ENCODE measurements at regions not wholly inside any gene's neighbourhood (a gene's known extent, or its start where the extent isn't known, plus 50 kb on each side); places are given as distances from the start of the nearest gene placed in this dataset.
"Not testable (repeated sequence)": the region's sequence is repeated elsewhere in the genome, so short reads cannot be mapped to it uniquely, and the experiment has no call there.

DNA sequence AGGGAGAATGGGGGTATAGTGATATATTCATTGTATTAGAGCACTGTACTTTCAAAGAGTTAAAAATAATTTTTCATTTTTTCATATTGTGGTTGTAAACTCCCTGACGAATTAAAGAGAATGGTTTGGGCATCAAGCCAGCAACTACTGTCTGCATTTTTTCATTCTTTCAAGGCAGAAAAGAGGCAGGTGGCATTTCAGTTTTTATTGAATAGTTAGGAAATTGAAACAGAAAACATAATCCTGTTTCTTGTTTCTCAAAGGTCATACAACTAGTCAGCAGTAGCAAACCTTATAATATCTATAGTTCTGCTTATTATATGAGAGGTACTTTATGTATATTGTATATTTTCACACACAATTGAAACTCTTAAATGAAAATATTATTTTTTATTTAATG lies 303.9 kb upstream of the KCND2 start:
- no peak for DNase-seq

- no peak for DNase-seq
Observed at GRCh38 chr7:119969763-119970162, 303.2 kb upstream of the KCND2 start.

- no peak for DNase-seq
Observed at GRCh38 chr7:119974972-119975371, 298.0 kb upstream of the KCND2 start.

DNA sequence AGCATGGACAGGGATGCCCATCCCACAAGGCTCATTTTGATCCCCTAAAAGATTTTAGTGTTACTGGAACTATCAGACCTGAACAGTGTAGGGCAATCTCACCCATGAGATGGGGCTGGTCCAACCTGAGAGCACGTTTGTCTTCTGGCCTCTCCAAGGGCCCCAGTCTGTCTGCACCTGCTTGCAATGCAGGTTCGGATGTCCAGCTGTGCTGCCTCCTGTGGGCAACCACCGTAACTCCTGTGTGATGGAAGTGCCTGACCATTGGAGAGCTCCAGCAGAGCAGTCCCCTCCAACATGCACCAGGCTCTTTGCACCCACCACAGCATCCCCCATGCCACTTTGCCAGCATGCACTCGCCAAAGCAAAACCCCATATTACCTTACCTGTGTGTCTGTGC lies 290.1 kb upstream of the KCND2 start:
- no peak for DNase-seq

- no peak for DNase-seq
Observed at GRCh38 chr7:119983468-119983867, 289.5 kb upstream of the KCND2 start.

- DNase-seq, result no peak
Observed at GRCh38 chr7:119984247-119984646, 288.7 kb upstream of the KCND2 start.

DNA sequence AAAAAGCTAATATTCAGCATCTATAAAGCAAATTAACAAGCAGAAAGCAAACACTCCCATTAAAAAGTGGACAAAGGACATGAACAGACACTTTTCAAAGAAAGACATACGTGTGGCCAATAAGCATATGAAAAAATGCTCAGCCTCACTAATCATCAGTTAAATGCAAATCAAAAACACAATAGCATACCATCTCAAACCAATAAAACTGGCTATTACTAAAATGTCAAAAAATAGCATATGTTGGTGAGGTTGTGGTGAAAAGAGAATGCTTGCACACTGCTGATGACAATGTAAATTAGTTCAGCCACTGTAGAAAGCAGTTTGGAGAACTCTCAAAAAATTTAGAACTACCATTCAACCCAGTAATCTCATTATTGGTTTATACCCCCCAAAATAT lies 284.6 kb upstream of the KCND2 start:
- no peak for DNase-seq

- no peak for DNase-seq
Observed at GRCh38 chr7:119994928-119995327, 278.0 kb upstream of the KCND2 start.

DNA sequence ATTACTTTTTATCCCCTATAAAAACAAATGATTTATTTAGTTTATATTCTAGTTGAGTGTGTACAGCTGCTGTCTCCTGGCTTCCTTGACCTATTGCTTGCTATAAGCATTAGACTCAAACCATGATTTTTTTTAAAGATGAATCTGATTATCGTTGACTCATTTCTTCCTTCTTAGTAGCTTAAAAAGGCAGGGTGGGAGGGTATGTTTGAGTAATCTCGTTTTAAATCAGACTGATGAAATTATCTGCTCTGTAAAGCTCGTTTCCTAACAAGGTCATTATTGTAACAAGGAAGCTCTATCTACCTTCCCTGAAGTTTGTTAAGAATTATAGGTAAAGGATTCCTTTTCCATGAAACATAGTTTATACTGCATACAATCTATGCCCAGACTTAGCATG lies 276.3 kb upstream of the KCND2 start:
- no peak for DNase-seq

GRCh38 chr7:119999738-120000475 lies 273.1 kb upstream of the KCND2 start:
- DNase-seq, result no peak

DNA sequence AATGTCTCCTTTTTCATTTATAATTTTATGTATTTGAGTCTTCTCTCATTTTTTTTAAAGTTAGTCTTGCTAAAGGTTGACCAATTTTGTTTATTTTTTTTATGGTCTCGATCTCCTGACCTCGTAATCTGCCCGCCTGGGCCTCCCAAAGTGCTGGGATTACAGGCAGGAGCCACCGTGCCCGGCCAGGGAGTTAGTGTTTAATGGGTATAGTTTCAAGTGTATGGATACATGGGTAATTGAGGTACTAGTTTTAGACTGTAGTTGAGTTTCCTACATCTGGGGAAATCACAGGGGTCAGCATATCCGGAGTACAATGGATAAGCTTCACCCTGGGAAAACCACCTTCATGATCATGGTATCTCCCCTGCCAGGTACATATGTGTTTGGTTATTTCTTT lies 267.3 kb upstream of the KCND2 start:
- DNase-seq, result no peak

DNA sequence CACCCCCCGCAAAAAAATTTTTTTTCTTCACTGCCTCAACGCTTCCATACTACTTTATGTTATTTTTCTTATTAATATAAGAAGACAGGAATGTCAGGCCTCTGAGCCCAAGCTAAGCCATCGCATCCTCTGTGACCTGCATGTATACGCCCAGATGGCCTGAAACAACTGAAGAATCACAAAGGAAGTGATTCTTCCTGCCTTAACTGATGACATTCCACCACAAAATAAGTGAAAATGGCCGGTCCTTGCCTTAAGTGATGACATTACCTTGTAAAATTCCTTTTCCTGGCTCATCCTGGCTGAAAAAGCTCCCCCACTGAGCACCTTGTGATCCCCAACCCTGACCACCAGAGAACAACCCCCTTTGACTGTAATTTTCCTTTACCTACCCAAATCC lies 258.7 kb upstream of the KCND2 start:
- DNase-seq, result not testable (repeated sequence)

- no peak for DNase-seq
Observed at GRCh38 chr7:120014925-120015465, 258.0 kb upstream of the KCND2 start.

DNA sequence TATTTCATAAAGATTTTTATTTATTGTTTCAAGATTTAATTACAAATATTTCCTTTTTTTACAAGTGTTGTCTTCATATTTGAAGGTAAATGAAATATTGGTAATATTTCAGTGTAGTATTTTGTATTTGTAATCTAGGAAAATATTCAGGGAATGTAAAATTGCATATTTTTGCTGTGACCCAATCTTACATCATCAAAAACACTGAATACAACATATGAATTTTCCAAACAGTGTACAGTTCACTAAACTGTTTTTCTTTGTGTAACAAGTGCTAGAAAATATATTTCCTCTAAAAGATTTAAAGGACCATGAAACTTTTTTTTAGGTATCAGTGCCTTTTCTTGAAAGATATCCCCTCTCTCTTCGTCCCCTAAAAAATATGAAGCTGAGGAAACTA lies 251.9 kb upstream of the KCND2 start:
- no peak for DNase-seq

DNA sequence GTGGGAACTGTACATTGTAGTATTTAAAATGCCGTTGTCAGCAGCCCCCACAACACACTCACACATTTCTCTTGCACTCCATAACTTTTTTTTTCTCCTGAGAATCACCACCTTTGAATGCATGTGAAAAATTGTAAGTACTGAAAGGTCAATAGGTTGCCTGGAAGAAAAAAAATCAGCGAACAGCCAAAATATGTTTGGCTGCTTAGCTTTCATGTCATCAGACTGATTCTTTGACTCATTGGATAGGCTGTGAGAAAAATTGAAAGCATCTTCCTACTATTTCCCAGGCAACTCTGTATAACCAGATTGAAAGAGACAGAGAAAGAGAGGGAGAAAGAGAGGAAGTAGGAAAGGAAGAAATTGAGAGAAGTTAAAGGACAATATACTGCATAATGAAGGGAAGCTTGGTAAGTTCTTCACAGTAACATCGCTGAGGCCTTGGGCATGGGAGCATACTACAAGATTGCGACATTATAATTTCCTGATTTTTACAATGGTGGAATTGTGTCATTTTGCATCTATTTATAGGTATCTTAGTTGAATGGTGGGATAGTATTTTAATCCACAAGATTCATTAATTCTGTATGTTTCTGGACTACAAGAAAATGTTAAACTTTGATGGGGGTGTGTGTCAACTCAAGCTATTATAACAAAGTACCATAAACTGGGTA lies 249.3 kb upstream of the KCND2 start:
- DNase-seq, result no peak

DNA sequence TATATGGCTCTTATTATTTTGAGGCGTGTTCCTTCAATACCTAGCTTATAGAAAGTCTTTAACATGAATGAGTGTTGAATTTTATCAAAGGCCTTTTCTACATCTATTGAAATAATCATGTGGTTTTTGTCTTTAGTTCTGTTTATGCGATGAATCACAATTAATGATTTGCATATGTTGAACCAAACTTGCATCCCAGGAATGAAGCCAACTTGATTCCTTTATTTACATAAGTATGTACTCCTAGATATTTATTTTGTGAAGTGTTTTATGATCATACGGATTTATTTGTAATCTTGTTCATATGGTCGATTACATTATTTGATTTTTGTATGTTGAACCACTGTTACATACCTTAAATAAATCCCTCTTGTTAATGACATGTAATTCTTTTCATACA lies 244.3 kb upstream of the KCND2 start:
- DNase-seq, result no peak

GRCh38 chr7:120030876-120031275 lies 242.1 kb upstream of the KCND2 start:
- no peak for DNase-seq

- no peak for DNase-seq
Observed at GRCh38 chr7:120033114-120033513, 239.9 kb upstream of the KCND2 start.

GRCh38 chr7:120039138-120039537 lies 233.8 kb upstream of the KCND2 start:
- DNase-seq, result no peak

GRCh38 chr7:120041798-120042197 lies 231.2 kb upstream of the KCND2 start:
- DNase-seq, result no peak

GRCh38 chr7:120043250-120043649 lies 229.7 kb upstream of the KCND2 start:
- DNase-seq, result no peak

GRCh38 chr7:120052884-120053382 lies 220.0 kb upstream of the KCND2 start:
- DNase-seq, result no peak

GRCh38 chr7:120053390-120053961 lies 219.5 kb upstream of the KCND2 start:
- DNase-seq, result no peak
